ENCODE measurements at regions not wholly inside any gene's neighbourhood (a gene's known extent, or its start where the extent isn't known, plus 50 kb on each side); places are given as distances from the start of the nearest gene placed in this dataset.
"Not testable (repeated sequence)": the region's sequence is repeated elsewhere in the genome, so short reads cannot be mapped to it uniquely, and the experiment has no call there.

DNA sequence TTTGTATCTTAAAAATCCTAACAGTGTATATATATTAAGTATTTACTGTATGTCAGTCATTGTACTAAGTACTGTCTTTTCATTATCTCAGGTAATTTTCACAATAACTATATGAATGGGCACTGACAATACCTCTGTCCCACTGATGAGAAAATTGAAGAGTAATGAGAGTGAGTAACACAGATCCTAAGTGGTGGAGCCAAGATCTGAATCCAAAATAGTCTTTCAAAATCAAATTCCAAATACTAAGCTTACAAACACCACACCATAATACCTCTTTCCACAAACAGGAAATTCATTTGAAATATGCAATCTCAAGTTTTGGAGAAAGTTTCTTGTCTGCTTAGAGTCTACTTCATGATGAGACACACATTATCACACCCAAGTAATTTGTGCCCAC lies 105.9 kb upstream of the EDEM3 start:
- Mint-ChIP-seq H3K27me3 (no peaks in the 10 kb centered on the region), H3K4me3 (no peak overlapping the region), H3K27ac (peak overlapping the region; percentile 68), H3K36me3 (ENCODE audit: low read depth) (peaks cover 11% of the 10 kb centered on the region), H3K4me1 (peaks cover 11% of the 10 kb centered on the region)
- ATAC-seq (no peak), DNase-seq (no peak)
- H3K9me3 ChIP-seq (ENCODE audit: control insufficient read depth, low read length, poor library complexity, severe bottlenecking) = no peaks in the 10 kb centered on the region

DNA sequence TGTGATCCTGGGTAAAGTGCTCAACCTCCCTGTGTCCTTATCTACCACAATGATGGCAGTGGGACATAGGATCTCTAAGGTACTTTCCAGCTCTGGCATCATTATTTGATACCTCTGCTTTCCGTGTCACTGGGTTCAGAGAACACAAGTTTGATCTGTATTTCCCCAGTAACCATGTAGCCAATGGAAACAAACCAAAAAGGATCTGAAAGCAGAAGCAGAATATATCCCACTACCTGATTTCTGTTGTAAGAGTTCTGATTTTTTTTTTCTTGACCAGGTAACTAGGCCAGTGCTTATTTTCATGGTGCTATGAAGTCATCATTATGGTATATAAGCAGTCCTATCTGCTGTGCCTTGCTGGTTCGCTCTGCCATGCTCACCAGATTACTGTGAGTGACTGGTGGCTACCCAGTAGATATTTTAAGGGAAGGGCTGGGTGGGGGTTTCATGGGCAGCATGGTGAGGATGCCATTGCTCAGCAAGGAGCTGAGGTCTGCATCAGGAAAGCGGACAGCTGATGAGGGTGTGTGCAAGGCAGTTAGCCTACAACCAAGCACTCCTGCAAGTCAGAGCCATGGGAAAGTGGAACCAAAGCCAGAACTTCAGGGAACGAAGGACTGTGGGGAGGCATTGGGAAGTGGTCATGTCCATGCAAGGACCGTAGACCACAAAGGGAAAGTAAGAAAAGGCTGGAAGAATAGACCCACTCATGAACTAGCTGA lies 104.9 kb upstream of the EDEM3 start:
- peak; percentile 32 for ATAC-seq
- peaks cover 9% of the 10 kb centered on the region for H3K36me3 Mint-ChIP-seq (ENCODE audit: low read depth)
- no peaks in the 10 kb centered on the region for H3K27me3 Mint-ChIP-seq
- DNase-seq = no peak
- no peaks in the 10 kb centered on the region for H3K9me3 ChIP-seq (ENCODE audit: control insufficient read depth, low read length, poor library complexity, severe bottlenecking)
- peaks cover 9% of the 10 kb centered on the region for H3K4me1 Mint-ChIP-seq
- no peak overlapping the region for H3K4me3 Mint-ChIP-seq
- no peak overlapping the region for H3K27ac Mint-ChIP-seq

DNA sequence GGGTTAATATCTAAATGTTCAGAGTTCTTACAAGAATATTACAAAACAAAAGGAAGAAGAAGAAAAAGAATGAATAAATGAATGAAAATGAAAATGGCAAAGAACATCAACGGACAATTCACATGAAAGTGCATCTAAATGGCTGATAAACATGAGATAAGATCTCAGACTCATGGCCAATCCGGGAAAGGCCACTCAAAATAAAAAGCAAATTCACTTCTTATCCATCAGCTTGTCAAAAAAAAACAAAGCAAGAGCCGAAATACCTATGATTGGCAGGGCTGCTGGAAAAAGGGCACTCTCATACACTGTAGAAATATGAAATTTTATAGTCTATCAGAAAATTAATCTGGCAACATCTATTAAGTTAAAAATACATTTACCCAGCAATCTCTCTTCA lies 103.6 kb upstream of the EDEM3 start:
- ATAC-seq (no peak), DNase-seq (no peak)
- Mint-ChIP-seq H3K36me3 (ENCODE audit: low read depth) (peaks cover 11% of the 10 kb centered on the region), H3K27ac (no peak overlapping the region), H3K4me3 (no peak overlapping the region), H3K4me1 (peaks cover 9% of the 10 kb centered on the region), H3K27me3 (no peaks in the 10 kb centered on the region)
- no peaks in the 10 kb centered on the region for H3K9me3 ChIP-seq (ENCODE audit: control insufficient read depth, low read length, poor library complexity, severe bottlenecking)

DNA sequence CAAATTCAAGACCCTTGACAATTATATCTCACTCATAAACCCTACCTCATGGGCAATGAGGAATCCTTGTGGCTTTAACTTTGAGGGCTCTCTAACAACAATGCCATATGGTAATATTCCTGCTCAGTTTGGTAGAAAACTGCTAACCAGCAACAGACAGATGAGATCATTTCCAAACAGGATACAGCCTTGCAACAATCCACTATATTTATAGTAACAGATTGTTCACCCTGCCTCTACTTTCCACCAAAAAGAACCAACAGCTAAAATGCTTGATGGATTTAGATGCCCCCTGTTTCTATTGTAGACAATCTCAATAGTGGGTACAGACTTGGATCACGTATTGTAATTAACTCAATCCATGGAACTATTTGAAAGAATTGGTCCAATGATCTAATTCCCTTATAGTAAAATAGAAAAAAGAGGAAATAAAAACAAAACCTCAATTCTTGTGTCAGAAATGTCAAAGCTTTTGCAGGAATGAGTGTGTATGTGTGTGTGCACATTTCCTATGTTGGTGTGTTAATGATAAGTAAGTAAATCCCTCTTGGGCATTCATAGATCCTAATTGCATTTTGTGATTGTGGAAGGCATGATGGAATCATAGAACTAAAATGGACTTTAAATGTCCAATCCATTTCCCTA lies 100.0 kb upstream of the EDEM3 start:
- Mint-ChIP-seq H3K4me1 (peaks cover 9% of the 10 kb centered on the region), H3K27me3 (no peaks in the 10 kb centered on the region), H3K27ac (no peak overlapping the region), H3K4me3 (no peak overlapping the region), H3K36me3 (ENCODE audit: low read depth) (peaks cover 9% of the 10 kb centered on the region)
- H3K9me3 ChIP-seq (ENCODE audit: control insufficient read depth, low read length, poor library complexity, severe bottlenecking) = no peaks in the 10 kb centered on the region
- no peak for DNase-seq
- ATAC-seq = no peak

DNA sequence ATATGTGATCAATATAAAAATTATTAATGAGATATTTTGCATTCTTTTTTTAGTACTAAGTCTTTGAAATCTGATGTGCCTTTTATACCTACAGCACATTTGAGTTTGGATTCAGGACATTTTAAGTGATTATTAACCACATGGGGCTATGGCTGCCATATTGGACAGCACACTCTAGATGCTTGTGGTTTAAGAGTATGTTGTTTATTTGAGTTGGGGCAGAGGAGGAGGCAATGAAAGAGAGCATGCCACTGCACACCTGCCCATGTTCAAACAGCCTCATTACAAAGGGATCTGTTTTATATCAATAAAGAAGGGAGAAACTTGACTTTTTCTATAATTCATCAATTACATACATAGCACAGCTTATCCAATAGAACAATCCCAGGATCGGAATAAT lies 99.4 kb upstream of the EDEM3 start:
- H3K4me3 Mint-ChIP-seq = no peak overlapping the region
- H3K9me3 ChIP-seq (ENCODE audit: control insufficient read depth, low read length, poor library complexity, severe bottlenecking) = no peaks in the 10 kb centered on the region
- DNase-seq (no peak), ATAC-seq (no peak)
- H3K27ac Mint-ChIP-seq = no peak overlapping the region
- H3K36me3 Mint-ChIP-seq (ENCODE audit: low read depth) = peaks cover 9% of the 10 kb centered on the region
- no peaks in the 10 kb centered on the region for H3K27me3 Mint-ChIP-seq
- H3K4me1 Mint-ChIP-seq = peaks cover 9% of the 10 kb centered on the region

DNA sequence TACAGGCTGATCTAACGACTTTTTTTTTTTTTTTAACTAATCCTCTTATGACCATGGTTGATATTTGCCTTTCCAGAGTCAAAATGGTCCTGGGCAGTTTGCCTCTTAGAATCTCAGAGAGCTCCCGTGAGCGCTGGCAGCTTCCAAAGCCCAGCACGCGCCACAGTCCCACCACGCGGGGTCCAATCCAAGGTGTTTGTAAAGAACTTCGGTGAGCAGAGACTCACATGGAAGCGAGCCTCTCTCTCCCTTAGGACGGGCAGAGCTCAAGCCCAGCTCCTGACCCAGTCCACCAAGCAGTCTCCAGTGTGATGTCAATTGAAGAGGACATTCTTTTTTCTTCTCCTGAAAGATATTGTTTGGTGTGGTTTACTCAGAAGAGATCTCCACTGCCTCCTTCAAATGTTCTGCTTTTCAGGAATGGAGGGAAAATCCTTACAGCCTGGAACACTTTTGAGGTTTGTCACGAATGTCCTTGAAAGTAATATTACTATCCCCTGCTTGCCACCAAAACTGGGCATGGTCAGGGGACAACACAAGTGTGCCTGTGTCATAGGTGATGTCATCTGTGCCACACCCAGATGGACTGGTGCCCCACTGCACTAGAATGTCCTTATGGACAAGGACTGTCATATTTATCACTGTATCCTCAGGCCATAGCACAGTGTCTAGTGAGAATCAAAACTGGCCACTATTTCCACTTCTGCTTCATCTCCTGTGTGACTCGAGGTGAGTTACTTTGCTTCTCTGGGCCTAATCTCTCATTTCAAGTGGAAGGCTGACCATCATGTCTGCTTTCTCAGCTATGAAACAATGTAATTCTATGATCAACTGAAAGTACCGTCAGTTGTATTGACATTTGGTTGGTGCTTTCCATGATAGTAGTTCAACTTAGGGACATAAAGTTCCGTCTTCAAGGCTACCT lies 97.4 kb upstream of the EDEM3 start:
- ATAC-seq = no peak
- Mint-ChIP-seq H3K4me1 (peaks cover 7% of the 10 kb centered on the region), H3K27me3 (no peaks in the 10 kb centered on the region), H3K4me3 (no peak overlapping the region), H3K36me3 (ENCODE audit: low read depth) (peaks cover 9% of the 10 kb centered on the region), H3K27ac (no peak overlapping the region)
- DNase-seq = no peak
- no peaks in the 10 kb centered on the region for H3K9me3 ChIP-seq (ENCODE audit: control insufficient read depth, low read length, poor library complexity, severe bottlenecking)

DNA sequence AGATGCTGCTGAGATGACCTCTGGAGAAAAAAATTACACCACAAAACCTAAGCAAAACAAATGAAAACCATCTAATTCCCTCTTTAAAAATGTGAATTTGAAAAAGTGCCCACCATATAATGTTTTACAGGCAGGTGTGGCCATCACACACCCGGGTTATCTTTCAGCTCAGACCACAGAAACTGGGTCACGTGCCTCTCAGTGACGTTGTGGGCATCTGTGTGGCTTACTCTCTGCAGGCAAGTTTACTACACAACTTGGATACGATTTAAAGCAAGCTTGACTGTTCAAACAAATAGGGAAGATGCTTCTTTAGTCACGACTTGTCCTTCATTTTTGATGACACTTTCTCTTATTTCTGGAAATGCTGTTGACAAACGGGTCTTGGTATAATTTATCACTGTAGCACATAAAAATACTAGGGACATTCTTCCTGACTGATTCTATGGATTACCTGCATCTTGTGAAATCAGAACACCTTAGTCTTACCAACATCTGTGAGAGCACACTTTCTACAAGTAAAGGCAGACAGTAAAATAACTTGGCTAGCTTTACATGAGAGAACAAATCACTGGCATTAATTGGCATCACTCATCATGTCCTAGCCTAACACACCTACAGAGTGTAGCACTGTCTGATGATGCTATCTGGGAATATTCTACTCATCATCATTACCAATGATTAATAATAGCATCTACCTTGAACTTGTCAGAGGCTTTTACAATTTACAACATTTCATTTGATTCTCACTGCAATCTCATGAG lies 89.3 kb upstream of the EDEM3 start:
- H3K36me3 Mint-ChIP-seq (ENCODE audit: low read depth) = no peaks in the 10 kb centered on the region
- H3K27me3 Mint-ChIP-seq = no peaks in the 10 kb centered on the region
- peak; percentile 66 for ATAC-seq
- peak overlapping the region; percentile 71 for H3K4me3 Mint-ChIP-seq
- no peaks in the 10 kb centered on the region for H3K9me3 ChIP-seq (ENCODE audit: control insufficient read depth, low read length, poor library complexity, severe bottlenecking)
- DNase-seq = peak; percentile 37 to 56 (median 41)
- H3K27ac Mint-ChIP-seq = peak overlapping the region; percentile 93
- peaks cover 32% of the 10 kb centered on the region for H3K4me1 Mint-ChIP-seq

DNA sequence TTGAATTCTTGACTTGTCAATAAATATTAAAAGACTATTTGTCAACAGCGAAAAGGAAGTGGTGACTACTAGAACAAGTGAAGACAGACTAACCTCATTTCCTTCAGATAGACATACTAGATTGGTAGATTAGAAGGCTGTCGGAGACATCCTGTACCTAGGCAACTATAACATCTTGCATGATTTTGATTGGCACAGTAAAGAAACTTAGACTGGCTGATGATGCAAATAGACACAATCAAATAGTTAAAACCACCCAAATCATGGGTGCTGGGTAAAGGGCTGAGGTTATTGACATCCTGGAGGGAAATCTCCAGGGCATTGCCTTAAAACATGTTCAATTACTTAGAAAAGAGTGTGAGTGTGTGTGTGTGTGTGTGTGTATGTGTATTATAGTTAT lies 85.9 kb upstream of the EDEM3 start:
- peak overlapping the region; percentile 93 for H3K27ac Mint-ChIP-seq
- H3K27me3 Mint-ChIP-seq = no peaks in the 10 kb centered on the region
- no peaks in the 10 kb centered on the region for H3K9me3 ChIP-seq (ENCODE audit: control insufficient read depth, low read length, poor library complexity, severe bottlenecking)
- H3K4me3 Mint-ChIP-seq = peak overlapping the region; percentile 60
- peaks cover 4% of the 10 kb centered on the region for H3K36me3 Mint-ChIP-seq (ENCODE audit: low read depth)
- peak in 2 of 3 donors; percentile 12 to 13 for DNase-seq
- peaks cover 36% of the 10 kb centered on the region for H3K4me1 Mint-ChIP-seq
- peak; percentile 90 for ATAC-seq

DNA sequence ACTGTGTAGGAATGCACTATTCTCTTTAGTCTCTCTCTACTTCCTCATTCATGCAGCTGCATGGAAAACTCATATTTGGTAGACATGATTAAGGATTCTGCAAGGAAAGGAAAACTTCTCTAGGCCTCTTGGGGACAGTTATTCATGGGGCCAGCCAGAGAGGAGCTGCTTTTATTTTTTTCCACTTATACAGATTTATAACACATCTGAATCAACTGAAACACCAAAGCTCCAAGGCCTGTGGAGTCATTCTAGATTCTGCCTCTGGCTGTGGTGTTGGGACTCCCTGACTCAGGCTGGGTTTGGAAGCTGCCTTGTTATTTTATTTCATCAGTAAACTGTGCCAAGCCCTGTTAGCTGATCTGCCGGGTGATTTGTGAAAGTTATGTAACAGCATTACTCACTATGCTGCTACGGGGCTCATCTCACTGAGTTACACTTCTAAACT lies 83.9 kb upstream of the EDEM3 start:
- H3K4me1 Mint-ChIP-seq = peaks cover 27% of the 10 kb centered on the region
- H3K27me3 Mint-ChIP-seq = no peaks in the 10 kb centered on the region
- DNase-seq = peak in 1 of 3 donors; percentile 20
- peak; percentile 11 for ATAC-seq
- H3K36me3 Mint-ChIP-seq (ENCODE audit: low read depth) = peaks cover 4% of the 10 kb centered on the region
- H3K9me3 ChIP-seq (ENCODE audit: control insufficient read depth, low read length, poor library complexity, severe bottlenecking) = no peaks in the 10 kb centered on the region
- no peak overlapping the region for H3K4me3 Mint-ChIP-seq
- peak overlapping the region; percentile 93 for H3K27ac Mint-ChIP-seq

DNA sequence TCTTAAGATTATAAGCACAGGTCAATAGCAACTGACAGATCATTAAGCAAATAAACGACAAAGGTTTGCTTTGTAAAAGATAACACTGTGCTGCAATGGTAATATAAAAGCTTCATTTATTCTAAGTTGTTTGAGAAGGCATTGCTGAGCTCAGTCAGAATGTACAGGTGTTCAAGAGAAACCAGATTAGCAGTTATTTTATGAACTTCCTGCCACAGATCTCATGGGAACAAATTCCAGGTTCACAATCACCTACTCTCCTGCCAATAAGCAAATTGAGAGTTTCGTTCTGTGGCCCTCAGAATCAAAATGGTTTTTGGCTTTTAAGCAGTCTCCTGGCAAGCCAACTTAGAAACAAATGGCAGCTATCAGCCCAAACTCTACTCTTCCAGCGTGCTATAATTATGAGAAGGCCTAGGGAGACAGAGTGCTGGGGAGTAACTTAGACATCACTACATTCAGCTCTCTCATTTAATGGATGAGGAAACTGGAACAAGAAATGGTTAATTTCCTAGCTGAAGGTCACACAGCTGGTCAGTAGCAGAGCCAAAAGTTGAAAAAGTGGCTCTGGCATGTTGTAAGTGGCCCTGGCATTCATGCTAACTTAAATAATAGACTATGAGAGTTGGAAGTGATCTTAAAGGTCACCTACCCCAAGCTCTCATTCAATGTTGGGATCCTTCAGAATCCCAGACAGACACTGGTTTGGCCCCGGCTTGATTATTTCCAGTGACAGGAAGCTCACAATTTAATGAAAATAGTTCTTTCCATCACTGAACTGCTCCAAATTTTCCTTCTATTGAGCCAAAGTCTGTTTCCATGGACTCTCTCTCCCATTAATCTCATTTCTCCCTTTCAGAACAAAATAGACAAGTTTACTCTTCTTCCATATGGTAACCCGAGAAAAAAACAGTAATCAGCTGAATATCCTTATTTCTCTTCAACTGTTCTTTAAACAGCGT lies 82.6 kb upstream of the EDEM3 start:
- Mint-ChIP-seq H3K4me3 (no peak overlapping the region), H3K36me3 (ENCODE audit: low read depth) (peaks cover 7% of the 10 kb centered on the region), H3K27me3 (no peaks in the 10 kb centered on the region), H3K27ac (peak overlapping the region; percentile 93), H3K4me1 (peaks cover 17% of the 10 kb centered on the region)
- no peak for ATAC-seq
- DNase-seq = no peak
- H3K9me3 ChIP-seq (ENCODE audit: control insufficient read depth, low read length, poor library complexity, severe bottlenecking) = no peaks in the 10 kb centered on the region

DNA sequence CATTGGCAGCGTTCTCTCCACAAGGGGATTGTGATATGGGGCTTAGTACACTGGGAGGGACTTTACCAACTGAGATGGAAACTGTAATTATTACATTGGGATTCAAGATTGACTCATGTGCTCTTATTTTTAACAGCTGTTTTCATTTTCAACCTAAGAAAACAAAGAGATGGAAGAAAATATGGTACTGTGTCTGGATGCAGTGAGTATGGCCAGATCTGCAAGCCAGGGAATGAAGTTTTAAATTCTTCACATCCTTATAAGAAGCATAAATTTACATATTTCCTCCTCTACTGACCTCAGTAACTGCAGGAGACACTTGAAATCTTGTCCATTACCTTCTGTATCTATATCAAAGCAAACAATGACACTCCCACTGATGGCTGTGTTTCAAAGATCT lies 81.5 kb upstream of the EDEM3 start:
- no peak overlapping the region for H3K4me3 Mint-ChIP-seq
- H3K9me3 ChIP-seq (ENCODE audit: control insufficient read depth, low read length, poor library complexity, severe bottlenecking) = no peaks in the 10 kb centered on the region
- DNase-seq (no peak), ATAC-seq (no peak)
- no peaks in the 10 kb centered on the region for H3K27me3 Mint-ChIP-seq
- peaks cover 12% of the 10 kb centered on the region for H3K4me1 Mint-ChIP-seq
- H3K27ac Mint-ChIP-seq = peak overlapping the region; percentile 81
- H3K36me3 Mint-ChIP-seq (ENCODE audit: low read depth) = peaks cover 13% of the 10 kb centered on the region

DNA sequence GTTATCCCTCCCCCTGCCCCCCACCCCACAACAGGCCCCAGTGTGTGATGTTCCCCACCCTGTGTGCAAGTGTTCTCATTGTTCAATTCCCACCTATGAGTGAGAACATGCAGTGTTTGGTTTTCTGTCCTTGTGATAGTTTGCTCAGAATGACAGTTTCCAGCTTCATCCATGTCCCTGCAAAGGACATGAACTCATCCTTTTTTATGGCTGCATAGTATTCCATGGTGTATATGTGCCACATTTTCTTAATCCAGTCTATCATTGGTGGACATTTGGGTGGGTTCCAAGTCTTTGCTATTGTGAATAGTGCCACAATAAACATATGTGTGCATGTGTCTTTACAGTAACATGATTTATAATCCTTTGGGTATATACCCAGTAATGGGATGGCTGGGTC lies 79.3 kb upstream of the EDEM3 start:
- H3K36me3 Mint-ChIP-seq (ENCODE audit: low read depth) = peaks cover 19% of the 10 kb centered on the region
- not testable (repeated sequence) for H3K9me3 ChIP-seq (ENCODE audit: control insufficient read depth, low read length, poor library complexity, severe bottlenecking); H3K4me3 Mint-ChIP-seq; ATAC-seq; DNase-seq; H3K4me1 Mint-ChIP-seq; H3K27me3 Mint-ChIP-seq
- H3K27ac Mint-ChIP-seq = peak overlapping the region; percentile 0

Measured in T-helper 17 cell (primary cell).